NCI-H128 (cell line): ENCODE measurements at regions not wholly inside any gene's neighbourhood (a gene's known extent, or its start where the extent isn't known, plus 50 kb on each side); places are given as distances from the start of the nearest gene placed in this dataset.

Experiments used
- DNase-seq: peaks from one replicate; lab custom pipeline; 2025; ENCODE audit not compliant: unreplicated experiment; lab: John Stamatoyannopoulos, UW

DNA sequence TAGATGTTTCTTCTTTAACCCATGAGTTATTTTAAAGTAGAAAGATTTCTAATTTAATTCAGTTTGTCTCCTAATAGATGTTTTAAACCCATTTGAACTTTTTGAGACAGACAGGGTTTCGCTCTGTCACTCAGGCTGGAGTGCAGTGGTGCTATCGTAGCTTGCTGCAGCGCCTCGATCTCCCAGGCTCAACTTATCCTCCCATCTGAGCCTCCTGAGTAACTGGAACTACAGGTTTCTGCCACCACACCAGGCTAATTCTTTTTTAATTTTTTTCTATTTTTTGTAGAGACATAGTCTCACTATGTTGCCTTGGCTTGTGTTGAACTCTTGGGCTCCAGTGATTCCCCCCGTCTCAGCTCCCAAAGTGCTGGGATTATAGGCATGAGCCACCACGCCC is 53.0 kb upstream of the RAB18 start:
- no peak for DNase-seq

GRCh38 chr10:27450225-27450624 is 53.9 kb upstream of the RAB18 start:
- no peak for DNase-seq

DNA sequence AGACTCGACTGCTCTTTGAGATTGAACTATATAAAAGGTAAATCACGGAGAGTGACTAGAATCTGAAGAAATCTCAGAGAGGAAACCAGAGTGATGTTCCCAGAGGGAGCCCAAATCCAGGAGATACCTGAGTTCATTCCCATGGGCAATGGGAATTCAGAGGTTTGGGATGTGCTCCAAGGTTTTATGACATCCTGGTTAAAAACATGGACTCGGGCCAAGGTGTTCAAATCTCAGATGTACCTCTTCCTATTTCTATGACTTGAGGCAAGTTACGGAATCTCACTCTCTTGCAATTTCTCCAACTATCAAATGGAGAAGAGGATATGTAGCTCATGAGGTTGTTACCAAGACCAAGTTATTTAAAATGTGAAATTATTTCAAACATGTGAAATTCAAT is 54.5 kb upstream of the RAB18 start:
- no peak for DNase-seq

DNA sequence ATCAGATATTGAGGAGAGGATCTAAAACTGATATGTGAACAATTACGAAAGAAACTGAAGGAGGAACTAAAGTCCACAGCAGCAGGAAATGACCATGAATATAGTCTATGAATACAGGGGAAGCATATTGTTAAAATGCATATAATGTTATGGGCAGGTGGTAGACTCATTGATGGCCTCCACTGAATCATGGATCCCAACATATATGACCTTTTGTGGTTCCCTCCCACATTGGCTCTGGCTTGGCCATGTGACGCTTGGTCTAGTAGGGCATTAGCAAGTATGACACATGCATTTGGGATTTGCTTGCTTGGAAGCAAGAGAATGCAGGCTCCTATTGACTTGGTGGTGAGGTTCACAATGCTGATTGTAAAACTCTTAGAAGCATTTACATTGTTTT is 55.2 kb upstream of the RAB18 start:
- no peak for DNase-seq

GRCh38 chr10:27447540-27447939 is 56.6 kb upstream of the RAB18 start:
- no peak for DNase-seq

DNA sequence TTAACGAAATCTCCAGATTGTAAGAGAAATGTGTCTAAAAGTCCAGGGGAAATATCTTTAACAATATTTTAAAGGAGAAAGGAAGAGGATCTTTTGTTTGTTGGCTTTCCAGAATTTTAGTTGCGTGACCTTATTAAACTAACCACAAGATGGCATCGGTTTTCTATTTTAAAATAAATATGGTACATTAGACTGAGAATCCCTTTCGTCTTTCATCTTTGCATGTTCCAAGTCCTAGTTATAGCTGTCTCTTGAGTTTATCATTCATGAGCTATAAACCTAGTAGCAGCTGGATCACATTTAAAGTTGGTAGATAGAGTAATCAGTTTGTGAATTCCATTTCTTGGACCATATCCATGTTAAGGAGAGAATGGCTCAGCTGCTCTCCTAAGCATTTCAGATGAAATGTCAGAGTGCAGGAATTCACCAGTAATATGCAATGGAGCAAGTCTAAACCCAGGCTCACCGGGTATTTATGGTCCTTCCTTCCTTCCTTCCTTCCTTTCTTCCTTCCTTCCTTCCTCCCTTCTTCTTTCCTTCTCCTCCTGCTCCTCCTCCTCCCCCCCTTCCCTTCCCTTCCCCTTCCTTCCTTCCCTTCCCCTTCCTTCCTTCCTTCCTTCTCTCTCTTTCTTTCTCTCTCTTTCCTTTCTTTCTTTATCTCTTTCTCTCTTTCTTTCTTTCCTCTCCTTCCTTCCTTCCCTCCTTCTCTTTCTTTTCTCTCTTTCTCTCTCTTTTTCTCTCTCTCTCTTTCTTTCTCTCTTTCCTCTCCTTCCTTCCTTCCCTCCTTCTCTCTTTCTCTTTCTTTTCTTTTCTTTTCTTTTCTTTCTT is 57.8 kb upstream of the RAB18 start:
- no peak for DNase-seq

DNA sequence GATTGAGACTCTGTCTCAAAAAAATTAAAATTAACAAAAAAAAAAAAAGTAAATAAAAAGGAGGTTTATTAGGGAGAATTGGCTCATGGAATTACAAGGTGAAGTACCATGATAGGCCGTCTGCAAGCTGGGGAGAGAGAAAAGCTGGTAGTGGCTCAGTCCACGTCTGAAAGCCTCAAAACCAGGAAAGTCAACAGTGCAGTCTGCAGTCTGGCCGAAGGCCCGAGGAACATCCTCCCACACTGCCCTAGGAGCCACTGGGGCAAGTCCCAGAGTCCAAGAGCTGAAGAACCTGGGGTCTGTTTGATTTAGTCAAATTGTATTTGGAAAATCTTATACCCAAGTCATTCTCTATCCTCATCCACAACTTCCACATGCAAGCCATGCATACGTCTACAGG is 59.0 kb upstream of the RAB18 start:
- no peak for DNase-seq

- DNase-seq: no peak
Measured at GRCh38 chr10:27440478-27440877, 63.6 kb upstream of the RAB18 start.

- DNase-seq: no peak
Measured at GRCh38 chr10:27440021-27440420, 64.1 kb upstream of the RAB18 start.

DNA sequence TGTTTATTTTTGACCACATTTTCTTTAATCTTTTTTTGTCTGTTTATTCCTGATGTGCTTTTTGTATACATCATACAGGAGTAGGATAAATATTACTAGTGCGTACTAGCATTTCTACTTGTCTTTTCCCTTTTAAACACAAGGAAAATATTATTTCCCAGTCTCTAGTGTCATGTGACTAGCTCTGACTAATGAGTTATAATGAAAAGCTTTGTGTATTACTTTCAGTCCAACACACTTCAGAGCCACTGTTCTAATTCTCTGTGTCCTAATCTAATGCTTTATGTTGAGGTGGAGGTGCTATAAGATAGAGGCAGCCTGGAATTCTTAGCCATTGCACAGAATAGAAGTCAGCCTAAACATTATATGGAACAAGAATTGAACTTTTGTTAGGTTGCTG is 65.0 kb upstream of the RAB18 start:
- DNase-seq: no peak

DNA sequence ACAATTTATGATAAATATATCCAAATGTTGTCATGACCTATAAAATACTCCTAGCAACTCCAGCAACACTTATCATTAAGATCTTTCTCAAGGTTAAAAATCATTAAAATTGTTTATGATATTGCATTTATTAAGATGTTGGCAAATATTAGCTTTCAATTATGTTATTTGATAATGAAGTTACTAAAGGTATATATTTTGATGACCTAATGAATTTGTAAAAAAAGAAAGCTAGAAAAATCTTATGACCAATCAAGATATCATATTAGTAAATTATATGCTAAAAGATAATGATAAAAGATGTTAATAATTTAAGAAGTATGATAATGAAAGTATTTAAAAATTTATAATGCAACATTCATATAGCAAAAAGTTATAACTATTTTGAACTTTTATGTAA is 66.3 kb upstream of the RAB18 start:
- DNase-seq: no peak

GRCh38 chr10:27436710-27437109 is 67.4 kb upstream of the RAB18 start:
- DNase-seq: no peak

DNA sequence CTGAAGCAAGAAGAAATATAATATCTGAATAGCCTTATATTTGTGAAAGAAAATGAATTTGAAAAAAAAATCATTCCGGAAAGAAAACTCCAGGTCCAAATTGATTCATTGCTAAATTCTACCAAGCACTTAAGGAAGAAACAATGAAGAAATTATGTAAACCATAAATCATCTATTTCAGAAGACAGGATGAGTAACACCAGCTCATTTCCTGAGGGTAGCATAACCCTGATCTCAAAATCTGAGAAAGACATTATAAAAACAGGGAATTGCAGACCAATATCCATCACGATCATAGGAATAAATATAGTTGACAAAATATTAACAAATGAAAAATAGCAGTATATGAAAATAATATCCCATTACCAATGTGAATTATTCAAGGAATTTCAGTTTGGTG is 70.1 kb upstream of the RAB18 start:
- DNase-seq: no peak

GRCh38 chr10:27426948-27427467 is 77.1 kb upstream of the RAB18 start:
- DNase-seq: no peak

DNA sequence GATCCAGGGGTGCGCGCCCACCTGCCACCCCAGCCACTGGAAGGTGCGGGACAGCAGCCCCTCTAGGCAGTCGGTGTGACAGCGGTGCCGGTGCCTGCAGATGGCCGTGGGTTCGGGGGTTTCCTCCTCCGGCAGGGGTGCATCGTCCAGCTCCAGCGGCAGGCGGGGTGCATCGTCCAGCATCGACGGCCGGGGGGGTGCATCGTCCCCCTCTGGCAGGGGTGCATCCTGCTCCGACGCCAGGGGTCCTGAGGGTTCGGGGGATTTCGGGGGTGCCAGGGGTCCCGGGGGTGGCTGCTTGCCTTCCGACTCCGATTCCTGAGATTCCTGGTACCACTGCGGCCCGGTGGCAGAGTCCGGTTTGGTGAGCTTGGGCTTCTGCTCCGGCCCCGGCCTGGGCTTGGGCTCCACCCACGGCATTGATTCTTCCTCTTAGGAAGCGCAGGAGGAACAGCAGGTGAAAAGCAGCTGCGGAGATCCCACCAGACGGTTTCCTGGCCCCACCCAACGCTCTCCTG is 90.2 kb upstream of the RAB18 start:
- DNase-seq: no peak

GRCh38 chr10:27413387-27413786 is 90.7 kb upstream of the RAB18 start:
- no peak for DNase-seq

- no peak for DNase-seq
Measured at GRCh38 chr10:27410153-27410552, 94.0 kb upstream of the RAB18 start.

DNA sequence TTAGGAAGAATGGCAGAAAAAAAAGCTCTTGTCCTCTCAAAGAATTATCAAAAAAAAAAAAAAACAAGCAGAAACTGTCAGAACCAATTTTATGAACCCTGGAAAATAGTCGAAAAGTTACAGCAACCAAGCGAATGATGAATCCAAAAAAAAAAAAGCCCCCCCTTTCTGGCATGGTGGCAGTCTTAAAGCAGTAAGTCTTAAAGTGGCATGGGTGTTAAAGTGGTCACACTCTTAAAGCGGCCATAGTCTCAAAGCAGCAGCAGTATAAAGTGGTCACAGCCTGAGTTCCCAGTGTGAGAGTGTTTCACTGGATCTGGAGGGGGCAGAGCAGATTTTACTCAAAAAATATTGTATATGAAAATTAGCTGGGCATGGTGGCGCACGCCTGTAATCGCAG is 96.8 kb upstream of the RAB18 start:
- DNase-seq: no peak

- no peak for DNase-seq
Measured at GRCh38 chr10:27399871-27400270, 104.2 kb upstream of the RAB18 start.

- no peak for DNase-seq
Measured at GRCh38 chr10:27393961-27394360, 110.1 kb upstream of the RAB18 start.

DNA sequence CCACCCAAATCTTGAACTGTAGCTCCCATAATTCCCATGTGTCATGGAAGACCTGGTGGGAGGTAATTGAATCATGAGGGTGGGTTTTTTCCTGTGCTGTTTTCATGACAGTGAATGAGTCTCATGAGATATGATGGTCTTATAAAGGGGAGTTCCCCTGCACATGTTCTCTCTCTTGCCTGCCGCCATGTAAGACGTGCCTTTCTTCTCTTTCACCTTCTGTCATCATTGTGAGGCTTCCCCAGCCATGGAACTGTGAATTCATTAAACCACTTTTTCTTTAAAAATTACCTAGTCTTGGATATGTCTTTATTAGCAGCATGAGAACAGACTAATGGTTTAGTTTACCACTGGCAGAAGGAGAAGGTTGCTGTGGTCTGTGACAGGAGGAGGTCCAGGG is 111.5 kb upstream of the RAB18 start:
- no peak for DNase-seq

- no peak for DNase-seq
Measured at GRCh38 chr10:27391916-27392315, 112.2 kb upstream of the RAB18 start.

DNA sequence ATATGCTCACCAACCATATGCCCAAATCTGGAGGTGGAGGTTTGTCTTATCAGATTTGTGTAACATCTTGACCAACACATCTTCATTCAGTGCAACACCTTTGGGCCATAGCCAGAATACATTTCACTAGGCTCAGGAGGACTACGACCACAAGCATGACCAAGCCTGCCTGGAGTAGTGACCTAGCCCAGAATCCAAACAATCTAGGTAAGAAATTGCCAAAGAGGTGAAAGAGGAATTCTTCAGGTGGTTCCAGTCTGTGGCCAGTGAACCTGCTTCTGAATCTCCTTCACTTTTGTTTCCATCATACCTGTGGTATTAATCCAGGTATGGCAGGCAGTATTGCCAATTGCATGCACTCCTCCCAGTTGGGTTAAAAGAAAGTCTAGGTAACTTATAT is 112.8 kb upstream of the RAB18 start:
- no peak for DNase-seq
